Suprapubic skin (tissue), 4 donors: ENCODE measurements at regions not wholly inside any gene's neighbourhood (a gene's known extent, or its start where the extent isn't known, plus 50 kb on each side); places are given as distances from the start of the nearest gene placed in this dataset.

Experiments
- DNase-seq, 2 donors: peaks; one replicate each; pipeline ENCODE4 v3.0.0-alpha.2; 2019; ENCODE audit warnings: low spot score in 2 of 2
- H3K27ac ChIP-seq: fragments of 200-600 bp; sonication (generic); one replicate; pipeline ENCODE4 v1.5.1; 2019
- H3K27me3 ChIP-seq: fragments of 200-600 bp; sonication (generic); one replicate; pipeline ENCODE4 v1.5.1; 2019
- H3K36me3 ChIP-seq: fragments of 200-600 bp; sonication (generic); one replicate; pipeline ENCODE4 v1.5.1; 2019
- H3K4me1 ChIP-seq: fragments of 200-600 bp; sonication (generic); one replicate; pipeline ENCODE4 v1.5.1; 2019
- H3K4me3 ChIP-seq: fragments of 200-600 bp; sonication (generic); one replicate; pipeline ENCODE4 v1.5.1; 2019; ENCODE audit warnings: mild to moderate bottlenecking
- H3K9me3 ChIP-seq: fragments of 200-600 bp; sonication (generic); one replicate; pipeline ENCODE4 v1.5.1; 2019
- CTCF ChIP-seq, 2 donors: fragments of 200-600 bp in 1 of 2; fragments of 450-650 bp in 1 of 2; sonication (generic) in 1 of 2; IDR thresholded peaks; one replicate each; pipeline ENCODE4 v1.5.1; 2016 to 2019; ENCODE audit warnings: antibody characterized with exemption in 2 of 2, mild to moderate bottlenecking in 1 of 2, moderate library complexity in 1 of 2
- EP300 ChIP-seq: sonication (generic); formaldehyde crosslinking; IDR thresholded peaks from one replicate; pipeline ENCODE4 v1.6.1; 2017; ENCODE audit warnings: antibody characterized with exemption
- POLR2A ChIP-seq, 2 donors: fragments of 450-650 bp; IDR thresholded peaks; one replicate each; pipeline ENCODE4 v1.6.1; 2017; ENCODE audit warnings: antibody characterized with exemption in 2 of 2, mild to moderate bottlenecking in 2 of 2, moderate library complexity in 2 of 2
- POLR2AphosphoS5 ChIP-seq, 3 donors: sonication (generic); formaldehyde crosslinking; IDR thresholded peaks; one replicate each; pipeline ENCODE4 v1.6.1; 2017; ENCODE audit warnings: antibody characterized with exemption in 3 of 3
- WGBS: methylation state at CpG from one replicate; pipeline ENCODE4 v1.1.5; 2018; 5-methylcytosine and 5-hydroxymethylcytosine counted together

GRCh38 chr5:87562068-87562467 is 149.3 kb upstream of the CCNH start:
- H3K9me3 ChIP-seq: no peaks in the 10 kb centered on the region
- H3K27ac ChIP-seq: no peak overlapping the region
- H3K36me3 ChIP-seq: no peaks in the 10 kb centered on the region
- H3K4me3 ChIP-seq: no peak overlapping the region
- no peaks in the 10 kb centered on the region for H3K4me1 ChIP-seq
- no peak for TF ChIP-seq POLR2AphosphoS5 (IDR thresholded peaks at IDR 0.05)
- TF ChIP-seq CTCF (IDR thresholded peaks at IDR 0.05): no peak
- no peak for TF ChIP-seq POLR2A (IDR thresholded peaks at IDR 0.05)
- TF ChIP-seq EP300: no peak
- WGBS: 98% methylated on average over 1 of the region's 1 CpG
- no peaks in the 10 kb centered on the region for H3K27me3 ChIP-seq
- DNase-seq: no peak

- no peak for DNase-seq
- H3K27ac ChIP-seq: no peak overlapping the region
- WGBS: 82% methylated on average over 2 of the region's 2 CpGs
Observed at GRCh38 chr5:87560528-87560927, 147.8 kb upstream of the CCNH start.

GRCh38 chr5:87551911-87552310 is 139.2 kb upstream of the CCNH start:
- H3K36me3 ChIP-seq: no peaks in the 10 kb centered on the region
- H3K27ac ChIP-seq: no peak overlapping the region
- TF ChIP-seq POLR2A (IDR thresholded peaks at IDR 0.05) (no peak), CTCF (IDR thresholded peaks at IDR 0.05) (no peak), EP300 (no peak), POLR2AphosphoS5 (IDR thresholded peaks at IDR 0.05) (no peak)
- H3K27me3 ChIP-seq: no peaks in the 10 kb centered on the region
- 38% methylated on average over 1 of the region's 1 CpG for WGBS
- no peak overlapping the region for H3K4me3 ChIP-seq
- peaks cover 4% of the 10 kb centered on the region for H3K9me3 ChIP-seq
- no peaks in the 10 kb centered on the region for H3K4me1 ChIP-seq
- no peak for DNase-seq

More at GRCh38 chr5:87560528-87560927, 147.8 kb upstream of the CCNH start:
- Histone ChIP-seq H3K36me3 (no peaks in the 10 kb centered on the region), H3K4me1 (no peaks in the 10 kb centered on the region), H3K27me3 (no peaks in the 10 kb centered on the region), H3K9me3 (no peaks in the 10 kb centered on the region), H3K4me3 (no peak overlapping the region)
- TF ChIP-seq POLR2AphosphoS5 (IDR thresholded peaks at IDR 0.05) (no peak), CTCF (IDR thresholded peaks at IDR 0.05) (no peak), EP300 (no peak), POLR2A (IDR thresholded peaks at IDR 0.05) (no peak)

GRCh38 chr5:87541676-87542075 is 128.9 kb upstream of the CCNH start:
- H3K36me3 ChIP-seq: no peaks in the 10 kb centered on the region

GRCh38 chr5:87541033-87541432 is 128.3 kb upstream of the CCNH start:
- no peak overlapping the region for H3K27ac ChIP-seq
- 34% methylated on average over 1 of the region's 1 CpG for WGBS
- no peak for DNase-seq
- H3K9me3 ChIP-seq: no peaks in the 10 kb centered on the region
- H3K4me3 ChIP-seq: no peak overlapping the region
- TF ChIP-seq POLR2A (IDR thresholded peaks at IDR 0.05) (no peak), POLR2AphosphoS5 (IDR thresholded peaks at IDR 0.05) (no peak), CTCF (IDR thresholded peaks at IDR 0.05) (no peak), EP300 (no peak)
- no peaks in the 10 kb centered on the region for H3K36me3 ChIP-seq
- peaks cover 5% of the 10 kb centered on the region for H3K4me1 ChIP-seq
- no peaks in the 10 kb centered on the region for H3K27me3 ChIP-seq

More at GRCh38 chr5:87541676-87542075, 128.9 kb upstream of the CCNH start:
- Histone ChIP-seq H3K9me3 (no peaks in the 10 kb centered on the region), H3K27me3 (no peaks in the 10 kb centered on the region), H3K27ac (no peak overlapping the region), H3K4me1 (peaks cover 5% of the 10 kb centered on the region), H3K4me3 (no peak overlapping the region)
- TF ChIP-seq CTCF (IDR thresholded peaks at IDR 0.05): no peak
- TF ChIP-seq POLR2AphosphoS5 (IDR thresholded peaks at IDR 0.05): no peak
- no peak for TF ChIP-seq POLR2A (IDR thresholded peaks at IDR 0.05)
- TF ChIP-seq EP300: no peak
- DNase-seq: no peak
- 73% methylated on average over 5 of the region's 5 CpGs for WGBS
